ENCODE measurements at regions not wholly inside any gene's neighbourhood (a gene's known extent, or its start where the extent isn't known, plus 50 kb on each side); places are given as distances from the start of the nearest gene placed in this dataset.

DNA sequence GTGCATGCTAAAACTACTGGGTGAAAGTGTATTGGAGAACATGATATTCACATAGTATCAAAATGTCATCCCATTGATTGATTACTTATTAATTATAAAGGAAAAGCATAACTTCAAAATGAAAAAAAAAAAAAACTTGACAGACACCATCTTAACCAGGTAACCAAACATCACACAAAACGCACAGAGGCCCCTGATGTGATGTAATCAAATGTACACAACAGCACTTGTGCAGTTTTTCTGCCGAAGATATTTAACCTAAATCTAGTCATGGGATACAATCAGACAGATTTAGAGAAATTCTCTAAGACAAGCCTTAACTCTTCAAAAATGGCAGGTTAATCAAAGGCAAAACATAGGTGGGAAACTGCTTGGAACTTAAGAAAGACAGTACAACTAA lies 102.0 kb upstream of the TENT5A start:
- TF ChIP-seq CTCF (IDR thresholded peaks at IDR 0.05; ENCODE audit: low read depth, low read length) (no peak), EZH2phosphoT487 (IDR thresholded peaks at IDR 0.05; ENCODE audit: low read depth) (no peak)
- no peak overlapping the region for H3K9ac ChIP-seq (ENCODE audit: low read length)
- no peaks in the 10 kb centered on the region for H3K4me1 ChIP-seq (ENCODE audit: low read length)
- H3K27ac ChIP-seq (ENCODE audit: low read length): no peak overlapping the region
- no peaks in the 10 kb centered on the region for H3K27me3 ChIP-seq (ENCODE audit: low read depth, low read length)
- H3K4me2 ChIP-seq (ENCODE audit: low read length): no peak overlapping the region
- no peak overlapping the region for H2AFZ ChIP-seq (ENCODE audit: low read depth, low read length)
- H3K4me3 ChIP-seq (ENCODE audit: low read length): no peak overlapping the region
- H3K9me3 ChIP-seq (ENCODE audit: insufficient read depth, low read length): no peaks in the 10 kb centered on the region
- H3K79me2 ChIP-seq (ENCODE audit: low read length): no peaks in the 10 kb centered on the region
- H4K20me1 ChIP-seq (ENCODE audit: insufficient read depth, low read length): no peaks in the 10 kb centered on the region
- H3K36me3 ChIP-seq (replicated peaks; ENCODE audit: low read depth, low read length): no peaks in the 10 kb centered on the region

DNA sequence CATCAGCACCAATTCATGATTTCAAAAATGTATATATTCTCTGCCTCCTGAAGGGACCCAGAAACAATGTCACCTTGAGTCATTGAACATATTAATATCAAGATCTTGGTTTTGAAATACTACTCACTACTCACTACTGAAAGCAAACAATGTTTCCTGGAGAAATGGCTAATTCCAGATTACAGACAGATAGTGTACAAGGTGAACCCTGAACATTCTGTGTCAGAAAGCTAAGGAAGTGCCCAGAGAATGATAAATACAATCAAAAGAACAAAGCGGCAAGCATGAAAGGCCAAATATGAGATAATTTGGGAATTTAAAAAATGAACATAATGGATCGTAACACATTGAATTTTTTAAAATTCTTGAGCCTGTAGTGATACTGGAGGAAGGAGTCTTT lies 101.5 kb upstream of the TENT5A start:
- Histone ChIP-seq H3K27ac (ENCODE audit: low read length) (no peak overlapping the region), H2AFZ (ENCODE audit: low read depth, low read length) (no peak overlapping the region), H3K4me1 (ENCODE audit: low read length) (no peaks in the 10 kb centered on the region), H4K20me1 (ENCODE audit: insufficient read depth, low read length) (no peaks in the 10 kb centered on the region), H3K4me3 (ENCODE audit: low read length) (no peak overlapping the region), H3K4me2 (ENCODE audit: low read length) (no peak overlapping the region), H3K79me2 (ENCODE audit: low read length) (no peaks in the 10 kb centered on the region), H3K27me3 (ENCODE audit: low read depth, low read length) (no peaks in the 10 kb centered on the region), H3K9ac (ENCODE audit: low read length) (no peak overlapping the region), H3K36me3 (replicated peaks; ENCODE audit: low read depth, low read length) (no peaks in the 10 kb centered on the region), H3K9me3 (ENCODE audit: insufficient read depth, low read length) (no peaks in the 10 kb centered on the region)
- TF ChIP-seq EZH2phosphoT487 (IDR thresholded peaks at IDR 0.05; ENCODE audit: low read depth) (no peak), CTCF (IDR thresholded peaks at IDR 0.05; ENCODE audit: low read depth, low read length) (no peak)

DNA sequence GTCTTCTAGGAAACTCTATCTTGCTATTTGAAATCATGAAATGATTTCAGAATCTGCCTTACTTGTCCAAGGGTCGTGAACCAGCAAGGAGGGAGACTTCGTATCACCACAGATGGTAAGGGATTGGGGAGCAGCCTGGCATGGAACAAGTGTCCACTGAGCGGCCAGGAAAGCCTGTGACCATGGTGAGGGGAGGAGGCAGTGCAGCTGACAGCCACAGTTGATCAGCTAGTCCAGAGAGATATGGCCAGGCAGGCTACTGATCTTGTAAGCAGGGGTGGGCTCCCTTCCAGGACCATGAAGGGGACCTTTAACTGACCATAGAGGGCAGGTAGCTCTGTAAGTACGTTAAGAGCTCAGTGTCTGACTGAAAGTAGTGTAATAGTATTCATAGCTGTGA lies 96.8 kb upstream of the TENT5A start:
- no peak overlapping the region for H3K4me2 ChIP-seq (ENCODE audit: low read length)
- TF ChIP-seq EZH2phosphoT487 (IDR thresholded peaks at IDR 0.05; ENCODE audit: low read depth) (no peak), CTCF (IDR thresholded peaks at IDR 0.05; ENCODE audit: low read depth, low read length) (no peak)
- H3K27me3 ChIP-seq (ENCODE audit: low read depth, low read length): no peaks in the 10 kb centered on the region
- no peak overlapping the region for H2AFZ ChIP-seq (ENCODE audit: low read depth, low read length)
- no peak overlapping the region for H3K4me3 ChIP-seq (ENCODE audit: low read length)
- no peak overlapping the region for H3K27ac ChIP-seq (ENCODE audit: low read length)
- H3K4me1 ChIP-seq (ENCODE audit: low read length): peaks cover 8% of the 10 kb centered on the region
- no peaks in the 10 kb centered on the region for H3K9me3 ChIP-seq (ENCODE audit: insufficient read depth, low read length)
- H4K20me1 ChIP-seq (ENCODE audit: insufficient read depth, low read length): no peaks in the 10 kb centered on the region
- H3K36me3 ChIP-seq (replicated peaks; ENCODE audit: low read depth, low read length): no peaks in the 10 kb centered on the region
- H3K9ac ChIP-seq (ENCODE audit: low read length): no peak overlapping the region
- no peaks in the 10 kb centered on the region for H3K79me2 ChIP-seq (ENCODE audit: low read length)

DNA sequence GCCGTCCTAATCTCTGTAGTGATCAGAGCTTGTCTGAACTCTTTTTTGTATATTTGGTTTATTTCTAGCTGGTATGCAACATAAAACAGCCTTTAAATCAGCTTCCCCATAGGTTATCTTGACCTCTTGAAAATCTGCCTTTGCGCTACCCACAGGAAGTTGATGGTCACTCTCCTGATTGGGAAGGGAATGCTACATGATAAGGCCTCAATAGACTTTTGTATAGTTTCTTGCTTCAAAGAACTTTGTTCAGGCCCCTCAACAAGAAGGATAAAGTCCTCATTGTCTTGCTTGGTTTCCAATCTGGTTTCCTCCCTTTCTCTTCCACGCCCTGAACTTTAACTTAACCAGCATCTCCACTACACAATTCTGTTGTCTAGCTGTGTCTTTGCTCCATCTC lies 95.4 kb upstream of the TENT5A start:
- no peak overlapping the region for H3K4me3 ChIP-seq (ENCODE audit: low read length)
- H3K27me3 ChIP-seq (ENCODE audit: low read depth, low read length): no peaks in the 10 kb centered on the region
- no peak overlapping the region for H3K4me2 ChIP-seq (ENCODE audit: low read length)
- no peaks in the 10 kb centered on the region for H4K20me1 ChIP-seq (ENCODE audit: insufficient read depth, low read length)
- H3K4me1 ChIP-seq (ENCODE audit: low read length): peaks cover 8% of the 10 kb centered on the region
- no peak overlapping the region for H2AFZ ChIP-seq (ENCODE audit: low read depth, low read length)
- H3K9me3 ChIP-seq (ENCODE audit: insufficient read depth, low read length): no peaks in the 10 kb centered on the region
- TF ChIP-seq CTCF (IDR thresholded peaks at IDR 0.05; ENCODE audit: low read depth, low read length) (no peak), EZH2phosphoT487 (IDR thresholded peaks at IDR 0.05; ENCODE audit: low read depth) (no peak)
- H3K27ac ChIP-seq (ENCODE audit: low read length): no peak overlapping the region
- no peaks in the 10 kb centered on the region for H3K79me2 ChIP-seq (ENCODE audit: low read length)
- no peak overlapping the region for H3K9ac ChIP-seq (ENCODE audit: low read length)
- no peaks in the 10 kb centered on the region for H3K36me3 ChIP-seq (replicated peaks; ENCODE audit: low read depth, low read length)
